ENCODE measurements at regions not wholly inside any gene's neighbourhood (a gene's known extent, or its start where the extent isn't known, plus 50 kb on each side); places are given as distances from the start of the nearest gene placed in this dataset.

DNA sequence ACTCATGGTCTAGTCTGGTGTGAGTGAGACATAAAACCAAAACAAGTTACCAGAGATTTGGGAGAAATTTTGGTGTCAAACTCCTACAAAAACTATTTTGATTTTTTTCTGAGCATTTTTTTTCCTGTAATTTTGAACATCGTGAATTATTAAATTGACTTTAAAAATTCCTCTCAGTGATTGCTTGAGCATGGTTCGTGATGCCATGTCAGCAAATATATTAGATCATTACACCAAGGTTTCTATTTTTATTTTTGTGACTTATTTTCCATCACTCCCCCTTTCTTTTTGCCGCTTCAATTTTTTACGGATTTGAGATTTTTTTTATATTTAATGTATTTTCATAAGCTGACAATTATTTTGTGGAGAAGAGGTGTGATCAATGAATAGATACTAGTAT is 613.9 kb upstream of the LRATD1 start:
- no peaks in the 10 kb centered on the region for H3K27me3 ChIP-seq (ENCODE audit: control insufficient read depth, insufficient read depth, low read length)
- H3K4me1 ChIP-seq (ENCODE audit: control insufficient read depth, insufficient read depth, low read length) = no peaks in the 10 kb centered on the region
- H3K9me3 ChIP-seq (ENCODE audit: control insufficient read depth, insufficient read depth, low read length) = no peaks in the 10 kb centered on the region
- H3K36me3 ChIP-seq (ENCODE audit: control insufficient read depth, insufficient read depth, low read length) = no peaks in the 10 kb centered on the region
- WGBS (ENCODE audit: insufficient coverage) = no CpG with 5 or more reads among the region's 4 CpGs
- DNase-seq (ENCODE audit: low read depth in 4 of 6, low spot score in 6 of 6) = no peak
- no peak overlapping the region for H3K4me3 ChIP-seq (ENCODE audit: low read depth, low read length)
- no peak overlapping the region for H3K27ac ChIP-seq (ENCODE audit: low read depth, low read length)

DNA sequence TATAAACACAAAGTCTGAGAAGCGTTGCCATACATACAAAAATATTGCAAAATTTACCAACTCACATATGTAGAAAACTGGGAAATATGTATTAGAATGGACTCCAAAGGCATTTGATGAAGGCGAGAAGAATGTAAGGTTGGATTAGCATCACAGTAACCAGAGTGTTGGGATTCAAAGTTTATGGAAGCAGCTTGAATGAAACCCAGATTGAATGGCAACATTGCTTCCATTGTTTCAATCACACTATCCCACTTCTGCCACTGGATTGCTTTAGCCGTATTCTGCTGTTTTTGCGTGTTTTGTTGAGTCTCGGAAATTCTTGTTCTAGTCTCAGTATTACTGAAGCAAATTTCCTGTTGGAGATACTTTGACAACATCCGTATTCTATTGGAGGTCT is 609.0 kb upstream of the LRATD1 start:
- Histone ChIP-seq H3K27me3 (ENCODE audit: control insufficient read depth, insufficient read depth, low read length) (no peaks in the 10 kb centered on the region), H3K9me3 (ENCODE audit: control insufficient read depth, insufficient read depth, low read length) (no peaks in the 10 kb centered on the region), H3K4me3 (ENCODE audit: low read depth, low read length) (no peak overlapping the region), H3K4me1 (ENCODE audit: control insufficient read depth, insufficient read depth, low read length) (no peaks in the 10 kb centered on the region), H3K36me3 (ENCODE audit: control insufficient read depth, insufficient read depth, low read length) (no peaks in the 10 kb centered on the region), H3K27ac (ENCODE audit: low read depth, low read length) (no peak overlapping the region)
- no peak for DNase-seq (ENCODE audit: low read depth in 4 of 6, low spot score in 6 of 6)
- WGBS (ENCODE audit: insufficient coverage) = 96% methylated on average over 4 of the region's 6 CpGs

DNA sequence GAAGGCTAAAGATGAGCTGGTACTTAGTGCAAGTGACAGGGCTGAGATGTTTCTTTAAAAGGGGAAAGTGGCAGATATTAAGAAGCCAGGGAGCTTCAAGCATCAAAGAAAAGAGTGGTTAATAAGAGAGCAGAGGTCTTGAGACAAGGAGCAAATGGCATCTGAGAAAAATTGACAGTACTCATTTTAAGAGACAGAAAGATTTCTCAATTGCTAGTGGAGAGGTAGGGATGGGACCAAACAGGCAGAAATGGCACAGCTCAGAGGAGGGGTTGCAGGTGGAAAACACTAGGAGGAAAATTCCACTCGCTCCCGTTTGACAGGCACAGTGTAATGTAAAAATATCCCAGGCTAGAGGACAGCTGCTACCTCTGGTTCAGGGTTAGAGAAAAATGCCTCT is 593.4 kb upstream of the LRATD1 start:
- Histone ChIP-seq H3K4me1 (ENCODE audit: control insufficient read depth, insufficient read depth, low read length) (no peaks in the 10 kb centered on the region), H3K27me3 (ENCODE audit: control insufficient read depth, insufficient read depth, low read length) (no peaks in the 10 kb centered on the region), H3K36me3 (ENCODE audit: control insufficient read depth, insufficient read depth, low read length) (no peaks in the 10 kb centered on the region), H3K4me3 (ENCODE audit: low read depth, low read length) (no peak overlapping the region), H3K27ac (ENCODE audit: low read depth, low read length) (no peak overlapping the region), H3K9me3 (ENCODE audit: control insufficient read depth, insufficient read depth, low read length) (no peaks in the 10 kb centered on the region)
- WGBS (ENCODE audit: insufficient coverage) = 77% methylated on average over 2 of the region's 2 CpGs
- DNase-seq (ENCODE audit: low read depth in 4 of 6, low spot score in 6 of 6) = peak in 2 of 6 donors; percentile 0 to 43

DNA sequence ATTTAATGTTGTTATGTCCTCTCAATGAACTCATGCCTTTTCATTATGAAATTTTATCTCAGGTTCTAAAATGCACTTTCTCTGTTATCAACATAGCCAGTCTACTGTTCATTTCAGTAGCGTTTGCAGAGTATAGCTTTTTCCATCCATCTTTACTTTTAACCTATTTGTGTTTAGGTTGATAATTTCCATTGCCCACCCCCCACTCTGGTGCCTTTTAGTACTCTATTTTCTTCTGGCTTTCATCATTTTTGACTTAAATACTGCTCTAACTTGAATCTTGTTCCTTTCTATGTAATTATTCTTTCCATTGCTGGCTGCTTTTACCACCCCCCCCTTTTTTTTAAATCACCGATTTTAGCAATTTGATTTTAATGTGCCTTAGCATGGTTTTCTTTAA is 585.0 kb upstream of the LRATD1 start:
- no peaks in the 10 kb centered on the region for H3K27me3 ChIP-seq (ENCODE audit: control insufficient read depth, insufficient read depth, low read length)
- no peak for DNase-seq (ENCODE audit: low read depth in 4 of 6, low spot score in 6 of 6)
- no peak overlapping the region for H3K27ac ChIP-seq (ENCODE audit: low read depth, low read length)
- no peaks in the 10 kb centered on the region for H3K4me1 ChIP-seq (ENCODE audit: control insufficient read depth, insufficient read depth, low read length)
- H3K36me3 ChIP-seq (ENCODE audit: control insufficient read depth, insufficient read depth, low read length) = no peaks in the 10 kb centered on the region
- WGBS (ENCODE audit: insufficient coverage) = no CpG with 5 or more reads among the region's 2 CpGs
- H3K9me3 ChIP-seq (ENCODE audit: control insufficient read depth, insufficient read depth, low read length) = no peaks in the 10 kb centered on the region
- no peak overlapping the region for H3K4me3 ChIP-seq (ENCODE audit: low read depth, low read length)

DNA sequence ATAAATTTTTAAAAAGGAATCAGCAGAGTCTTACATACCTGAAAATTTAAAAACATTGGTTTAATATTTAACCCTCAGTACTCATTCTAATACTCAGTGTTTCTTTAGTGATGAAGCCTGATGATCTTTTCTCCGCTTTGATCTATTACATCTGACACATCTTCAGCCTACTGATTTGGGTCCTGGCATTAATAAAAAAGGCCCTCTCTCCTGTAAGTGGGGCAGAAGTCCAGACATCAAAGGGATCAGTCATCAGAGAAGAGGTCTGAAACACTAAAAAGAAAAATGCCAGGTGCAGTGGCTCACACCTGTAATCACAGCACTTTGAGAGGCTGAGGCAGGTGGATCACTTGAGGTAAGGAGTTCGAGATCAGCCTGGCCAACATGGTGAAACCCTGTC is 581.1 kb upstream of the LRATD1 start:
- no peak overlapping the region for H3K4me3 ChIP-seq (ENCODE audit: low read depth, low read length)
- 83% methylated on average over 1 of the region's 2 CpGs for WGBS (ENCODE audit: insufficient coverage)
- no peak overlapping the region for H3K27ac ChIP-seq (ENCODE audit: low read depth, low read length)
- DNase-seq (ENCODE audit: low read depth in 4 of 6, low spot score in 6 of 6) = no peak
- H3K4me1 ChIP-seq (ENCODE audit: control insufficient read depth, insufficient read depth, low read length) = no peaks in the 10 kb centered on the region
- H3K9me3 ChIP-seq (ENCODE audit: control insufficient read depth, insufficient read depth, low read length) = no peaks in the 10 kb centered on the region
- no peaks in the 10 kb centered on the region for H3K36me3 ChIP-seq (ENCODE audit: control insufficient read depth, insufficient read depth, low read length)
- H3K27me3 ChIP-seq (ENCODE audit: control insufficient read depth, insufficient read depth, low read length) = no peaks in the 10 kb centered on the region

DNA sequence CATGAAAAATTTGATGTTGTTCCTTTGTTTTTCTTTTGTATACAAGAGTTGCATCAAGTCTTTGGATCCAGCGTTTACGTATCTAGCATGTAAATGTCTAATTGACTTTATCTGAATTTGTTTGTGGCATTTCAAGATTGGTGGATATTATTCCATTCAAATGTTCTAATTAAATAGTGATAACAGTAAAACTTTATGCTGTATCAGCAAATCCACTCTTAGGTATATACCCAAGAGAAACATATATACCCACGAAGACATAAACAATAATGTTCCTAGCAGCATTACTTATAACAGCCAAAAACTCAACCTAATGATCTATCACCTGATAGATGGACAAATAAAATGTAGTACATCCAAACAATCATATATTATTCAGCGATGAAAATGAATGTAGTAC is 579.4 kb upstream of the LRATD1 start:
- no peak for DNase-seq (ENCODE audit: low read depth in 4 of 6, low spot score in 6 of 6)
- Histone ChIP-seq H3K27me3 (ENCODE audit: control insufficient read depth, insufficient read depth, low read length) (no peaks in the 10 kb centered on the region), H3K4me1 (ENCODE audit: control insufficient read depth, insufficient read depth, low read length) (no peaks in the 10 kb centered on the region), H3K27ac (ENCODE audit: low read depth, low read length) (no peak overlapping the region), H3K4me3 (ENCODE audit: low read depth, low read length) (no peak overlapping the region), H3K9me3 (ENCODE audit: control insufficient read depth, insufficient read depth, low read length) (no peaks in the 10 kb centered on the region), H3K36me3 (ENCODE audit: control insufficient read depth, insufficient read depth, low read length) (no peaks in the 10 kb centered on the region)
- WGBS (ENCODE audit: insufficient coverage) = no CpG with 5 or more reads among the region's 4 CpGs

DNA sequence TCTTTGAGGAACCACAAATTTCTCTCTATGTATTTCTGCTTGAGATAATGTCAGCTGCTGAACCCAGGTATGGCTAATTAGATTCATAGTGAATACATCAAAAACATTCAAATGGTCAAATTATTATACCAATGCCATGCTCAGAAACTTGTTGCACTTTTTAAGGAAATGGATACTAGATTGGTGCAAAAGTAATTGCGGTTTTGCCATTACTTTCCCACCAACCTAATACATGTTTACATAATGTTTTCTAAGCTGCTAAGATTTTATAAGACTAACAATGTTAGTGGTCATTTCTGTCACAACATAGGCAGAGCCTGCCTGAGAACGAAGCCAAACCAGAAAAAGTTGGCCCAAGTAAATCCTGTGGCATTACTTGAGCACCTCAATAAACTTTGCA is 568.2 kb upstream of the LRATD1 start:
- H3K27ac ChIP-seq (ENCODE audit: low read depth, low read length) = no peak overlapping the region
- no peaks in the 10 kb centered on the region for H3K9me3 ChIP-seq (ENCODE audit: control insufficient read depth, insufficient read depth, low read length)
- H3K27me3 ChIP-seq (ENCODE audit: control insufficient read depth, insufficient read depth, low read length) = no peaks in the 10 kb centered on the region
- no peak for DNase-seq (ENCODE audit: low read depth in 4 of 6, low spot score in 6 of 6)
- no peak overlapping the region for H3K4me3 ChIP-seq (ENCODE audit: low read depth, low read length)
- no CpG with 5 or more reads among the region's 2 CpGs for WGBS (ENCODE audit: insufficient coverage)
- H3K36me3 ChIP-seq (ENCODE audit: control insufficient read depth, insufficient read depth, low read length) = no peaks in the 10 kb centered on the region
- no peaks in the 10 kb centered on the region for H3K4me1 ChIP-seq (ENCODE audit: control insufficient read depth, insufficient read depth, low read length)

DNA sequence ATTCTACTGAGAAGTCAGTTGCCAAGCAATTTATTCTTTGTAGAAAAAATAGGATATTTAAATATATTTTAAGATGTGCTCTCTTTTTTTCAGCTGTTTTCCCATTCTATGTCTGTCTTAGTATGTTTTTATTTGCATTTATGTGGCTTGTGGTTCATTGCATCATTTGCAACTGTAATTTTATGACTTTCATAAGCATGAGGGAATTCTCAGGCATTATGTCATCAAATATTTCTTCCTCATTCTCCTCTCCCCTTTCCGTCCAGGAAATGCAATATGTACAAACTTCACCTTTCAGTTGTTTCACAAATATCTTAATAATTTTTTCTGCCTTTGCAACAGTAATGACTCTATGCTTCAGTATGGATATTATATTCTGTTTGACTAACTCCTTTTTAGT is 560.2 kb upstream of the LRATD1 start:
- DNase-seq (ENCODE audit: low read depth in 4 of 6, low spot score in 6 of 6) = no peak
- Histone ChIP-seq H3K27ac (ENCODE audit: low read depth, low read length) (no peak overlapping the region), H3K4me3 (ENCODE audit: low read depth, low read length) (no peak overlapping the region), H3K27me3 (ENCODE audit: control insufficient read depth, insufficient read depth, low read length) (no peaks in the 10 kb centered on the region), H3K9me3 (ENCODE audit: control insufficient read depth, insufficient read depth, low read length) (no peaks in the 10 kb centered on the region), H3K36me3 (ENCODE audit: control insufficient read depth, insufficient read depth, low read length) (no peaks in the 10 kb centered on the region), H3K4me1 (ENCODE audit: control insufficient read depth, insufficient read depth, low read length) (no peaks in the 10 kb centered on the region)
- no CpG with 5 or more reads among the region's 1 CpG for WGBS (ENCODE audit: insufficient coverage)

DNA sequence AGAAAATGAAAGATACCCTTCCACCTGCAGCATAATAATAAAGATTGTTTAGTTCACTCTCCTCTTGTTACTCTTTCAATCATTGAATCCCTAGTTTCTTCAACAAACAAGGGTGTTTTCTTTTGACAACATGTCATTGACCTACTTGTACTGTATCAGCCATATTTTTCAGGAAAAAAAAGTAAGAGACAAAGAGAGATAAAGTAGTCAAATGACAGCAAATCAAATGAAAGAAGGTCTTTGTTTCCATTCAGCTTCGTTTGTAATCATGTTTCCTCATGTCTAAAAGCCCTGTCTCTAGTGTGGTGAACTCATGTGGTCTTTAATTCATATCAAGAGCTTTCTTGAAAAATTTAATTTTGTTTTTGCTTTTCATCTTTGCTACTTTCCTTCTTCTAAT is 557.8 kb upstream of the LRATD1 start:
- Histone ChIP-seq H3K36me3 (ENCODE audit: control insufficient read depth, insufficient read depth, low read length) (no peaks in the 10 kb centered on the region), H3K4me1 (ENCODE audit: control insufficient read depth, insufficient read depth, low read length) (no peaks in the 10 kb centered on the region), H3K4me3 (ENCODE audit: low read depth, low read length) (no peak overlapping the region), H3K27ac (ENCODE audit: low read depth, low read length) (no peak overlapping the region), H3K27me3 (ENCODE audit: control insufficient read depth, insufficient read depth, low read length) (no peaks in the 10 kb centered on the region), H3K9me3 (ENCODE audit: control insufficient read depth, insufficient read depth, low read length) (no peaks in the 10 kb centered on the region)
- WGBS (ENCODE audit: insufficient coverage) = no CpG with 5 or more reads among the region's 1 CpG
- no peak for DNase-seq (ENCODE audit: low read depth in 4 of 6, low spot score in 6 of 6)

DNA sequence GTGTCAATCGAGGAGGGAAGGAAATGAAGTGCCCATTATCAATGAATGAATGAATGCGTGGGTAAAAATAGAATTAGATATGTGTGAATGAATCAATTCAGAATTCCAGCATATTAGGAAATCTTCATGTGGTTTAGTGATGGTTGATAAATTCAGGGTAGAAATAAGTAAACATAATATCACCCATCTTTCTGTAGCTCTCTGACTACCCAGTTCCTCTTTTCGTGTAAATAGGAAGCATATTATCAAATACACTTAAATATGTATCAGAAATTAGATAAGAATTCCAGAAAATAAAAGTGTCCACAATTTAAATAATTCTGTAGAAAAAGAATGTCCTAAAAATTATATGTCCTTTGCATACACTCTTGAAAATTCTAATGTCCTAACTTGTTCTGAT is 552.9 kb upstream of the LRATD1 start:
- Histone ChIP-seq H3K4me3 (ENCODE audit: low read depth, low read length) (no peak overlapping the region), H3K27ac (ENCODE audit: low read depth, low read length) (no peak overlapping the region), H3K9me3 (ENCODE audit: control insufficient read depth, insufficient read depth, low read length) (no peaks in the 10 kb centered on the region), H3K4me1 (ENCODE audit: control insufficient read depth, insufficient read depth, low read length) (no peaks in the 10 kb centered on the region), H3K27me3 (ENCODE audit: control insufficient read depth, insufficient read depth, low read length) (no peaks in the 10 kb centered on the region), H3K36me3 (ENCODE audit: control insufficient read depth, insufficient read depth, low read length) (no peaks in the 10 kb centered on the region)
- no peak for DNase-seq (ENCODE audit: low read depth in 4 of 6, low spot score in 6 of 6)
- WGBS (ENCODE audit: insufficient coverage) = no CpG with 5 or more reads among the region's 3 CpGs

Data from spinal cord (tissue), 9 donors.